GM12873 (cell line): ENCODE measurements at regions not wholly inside any gene's neighbourhood (a gene's known extent, or its start where the extent isn't known, plus 50 kb on each side); places are given as distances from the start of the nearest gene placed in this dataset.

Experiments used
- TF ChIP-seq, protein P1 (sequence below): IDR thresholded peaks from 2 replicates; pipeline ENCODE4 v1.5.1; 2012; ENCODE audit warnings: low read depth, mild to moderate bottlenecking, moderate library complexity, low read length, control low read depth; ENCODE audit not compliant: insufficient read depth; ENCODE audit errors: missing control alignments

DNA sequence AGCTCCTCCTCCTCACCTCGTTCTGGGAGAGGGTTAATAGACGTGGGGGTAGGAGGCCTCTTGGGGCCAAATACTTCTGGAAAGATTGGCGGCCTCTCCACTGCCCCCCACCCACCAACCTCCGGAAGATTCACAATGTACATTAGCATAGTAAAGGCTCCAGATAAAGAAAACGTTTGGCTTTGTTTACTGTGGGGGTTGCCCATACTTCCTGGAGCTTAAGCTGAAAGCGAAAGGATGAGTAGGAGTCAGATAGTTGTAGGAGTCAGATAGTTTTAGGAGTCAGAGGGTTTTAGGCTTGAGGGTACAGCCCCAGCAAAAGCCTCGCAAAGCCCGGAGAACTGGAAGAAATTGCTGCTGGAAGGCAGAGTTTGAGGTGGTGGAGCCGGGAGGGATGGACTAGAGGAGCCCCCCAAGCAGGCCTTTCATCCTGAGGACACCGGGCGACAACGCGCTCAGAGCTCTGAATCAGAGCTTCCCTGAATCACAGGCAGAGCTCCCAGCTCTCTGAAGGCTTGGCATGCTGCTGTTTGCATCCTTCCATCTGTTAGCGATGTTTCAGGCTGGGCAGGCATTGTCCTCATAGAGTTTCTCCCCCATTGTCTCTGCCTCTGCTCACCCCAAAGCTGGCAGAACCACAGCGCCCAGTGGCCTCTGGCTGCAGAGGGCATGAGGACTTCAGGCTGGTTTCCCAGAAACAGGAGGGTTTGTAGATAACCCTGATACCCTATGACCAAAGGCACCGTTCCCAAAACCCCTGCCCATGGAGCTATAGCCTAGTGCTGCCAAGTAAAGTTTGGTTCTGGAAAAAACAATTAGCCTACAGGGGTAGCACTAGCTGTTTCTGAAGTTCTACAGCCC, 280.7 kb downstream of the BCOR start:
- TF ChIP-seq, protein P1, sequence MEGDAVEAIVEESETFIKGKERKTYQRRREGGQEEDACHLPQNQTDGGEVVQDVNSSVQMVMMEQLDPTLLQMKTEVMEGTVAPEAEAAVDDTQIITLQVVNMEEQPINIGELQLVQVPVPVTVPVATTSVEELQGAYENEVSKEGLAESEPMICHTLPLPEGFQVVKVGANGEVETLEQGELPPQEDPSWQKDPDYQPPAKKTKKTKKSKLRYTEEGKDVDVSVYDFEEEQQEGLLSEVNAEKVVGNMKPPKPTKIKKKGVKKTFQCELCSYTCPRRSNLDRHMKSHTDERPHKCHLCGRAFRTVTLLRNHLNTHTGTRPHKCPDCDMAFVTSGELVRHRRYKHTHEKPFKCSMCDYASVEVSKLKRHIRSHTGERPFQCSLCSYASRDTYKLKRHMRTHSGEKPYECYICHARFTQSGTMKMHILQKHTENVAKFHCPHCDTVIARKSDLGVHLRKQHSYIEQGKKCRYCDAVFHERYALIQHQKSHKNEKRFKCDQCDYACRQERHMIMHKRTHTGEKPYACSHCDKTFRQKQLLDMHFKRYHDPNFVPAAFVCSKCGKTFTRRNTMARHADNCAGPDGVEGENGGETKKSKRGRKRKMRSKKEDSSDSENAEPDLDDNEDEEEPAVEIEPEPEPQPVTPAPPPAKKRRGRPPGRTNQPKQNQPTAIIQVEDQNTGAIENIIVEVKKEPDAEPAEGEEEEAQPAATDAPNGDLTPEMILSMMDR: no peak

DNA sequence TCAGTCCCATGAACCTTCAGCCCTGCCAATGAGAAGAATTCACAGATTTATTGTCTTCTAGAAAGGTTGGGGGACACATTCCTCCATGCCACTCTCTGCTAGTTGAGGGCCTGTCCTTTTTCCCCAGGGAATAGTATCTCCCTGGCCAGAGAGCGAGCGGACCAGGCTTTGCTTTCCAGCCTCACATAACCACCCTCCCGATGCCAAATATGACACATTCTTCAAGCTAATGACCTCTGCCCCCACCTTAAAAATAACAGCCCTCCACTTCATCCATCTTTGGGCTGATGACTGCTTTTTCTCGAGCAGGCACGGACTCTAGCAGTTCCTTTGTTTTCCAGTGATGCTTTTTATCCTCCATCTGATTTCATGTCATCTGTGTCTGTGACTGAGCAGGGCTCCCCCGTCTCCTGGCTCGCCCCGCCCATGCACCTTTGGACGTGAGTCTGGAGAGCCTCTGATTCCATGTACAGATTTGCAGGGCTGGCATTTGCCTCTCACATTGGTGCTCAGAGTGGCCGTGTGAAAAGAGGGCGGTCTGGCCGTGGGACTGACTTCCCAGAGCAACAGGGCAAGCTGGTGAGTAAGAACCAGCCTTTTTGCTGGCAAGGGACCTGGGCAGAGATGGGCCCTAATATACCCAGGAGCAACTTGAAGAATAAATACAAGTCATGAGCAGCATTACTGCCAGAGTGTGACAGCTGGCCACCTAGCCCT, 279.8 kb downstream of the BCOR start:
- TF ChIP-seq, protein P1: no peak

DNA sequence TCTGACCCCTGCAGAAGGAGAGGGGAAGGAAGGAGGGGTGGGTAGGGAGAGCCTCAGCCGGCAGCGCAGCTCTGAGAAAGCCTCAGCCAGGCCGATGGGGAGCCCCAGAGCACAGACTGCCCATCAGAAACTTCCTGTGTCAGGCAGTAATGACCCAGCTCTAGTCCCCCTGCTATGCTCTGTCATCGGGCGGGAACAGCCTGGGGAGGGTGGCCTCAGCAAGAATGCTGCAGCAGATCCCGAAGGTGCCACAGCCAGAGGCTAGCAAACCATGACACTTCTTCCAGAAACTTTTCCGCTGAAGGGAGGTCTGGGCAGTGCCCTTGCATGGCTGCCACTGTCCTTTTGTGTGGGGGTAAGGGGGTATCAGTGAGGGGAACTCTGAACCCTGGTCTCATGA, 279.0 kb downstream of the BCOR start:
- TF ChIP-seq, protein P1: no peak

DNA sequence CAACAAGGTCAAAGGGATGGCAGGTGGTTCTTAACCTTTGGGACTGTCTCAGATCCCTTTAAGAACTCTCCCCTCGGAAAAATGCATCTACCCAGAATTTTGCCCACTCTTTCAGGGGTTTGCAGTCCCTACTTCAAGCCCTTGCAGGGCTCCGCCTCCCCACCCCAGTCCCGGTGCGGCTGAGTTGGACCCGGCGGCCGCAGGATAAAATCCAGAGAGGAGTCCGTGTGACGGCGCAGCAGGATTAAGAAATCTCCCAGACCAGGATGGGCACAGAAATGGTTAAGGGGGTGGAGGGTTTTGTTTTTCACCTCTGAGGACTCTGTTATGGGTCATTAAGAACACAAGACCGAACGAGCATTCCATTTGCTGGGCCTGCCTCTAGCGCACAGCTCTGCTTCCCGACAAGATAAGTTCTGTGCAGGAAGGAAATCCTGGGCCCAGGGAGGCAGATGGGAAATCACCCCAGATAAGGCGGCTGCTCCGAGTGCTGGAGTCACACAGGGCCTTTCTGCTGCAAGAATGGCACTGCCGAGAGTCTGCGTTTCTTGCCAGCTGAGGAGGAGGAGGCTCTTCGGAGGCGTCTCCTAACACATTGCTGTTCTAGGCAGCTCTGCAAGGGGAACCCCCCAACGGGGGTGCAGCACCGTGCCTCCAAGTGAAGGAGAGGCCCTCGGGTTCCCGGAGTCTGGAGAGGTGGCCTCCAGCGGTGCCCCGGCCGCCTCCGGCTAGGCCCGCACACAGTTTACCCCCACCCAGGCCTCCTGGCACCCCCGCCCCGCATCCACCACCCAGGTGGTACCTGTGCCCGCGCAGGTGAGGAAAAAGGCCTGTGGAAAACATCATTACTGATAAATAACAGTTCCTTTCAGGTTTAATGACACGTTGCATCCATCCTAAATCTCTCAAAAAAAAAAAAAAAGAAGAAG, 277.6 kb downstream of the BCOR start:
- TF ChIP-seq, protein P1: no peak

DNA sequence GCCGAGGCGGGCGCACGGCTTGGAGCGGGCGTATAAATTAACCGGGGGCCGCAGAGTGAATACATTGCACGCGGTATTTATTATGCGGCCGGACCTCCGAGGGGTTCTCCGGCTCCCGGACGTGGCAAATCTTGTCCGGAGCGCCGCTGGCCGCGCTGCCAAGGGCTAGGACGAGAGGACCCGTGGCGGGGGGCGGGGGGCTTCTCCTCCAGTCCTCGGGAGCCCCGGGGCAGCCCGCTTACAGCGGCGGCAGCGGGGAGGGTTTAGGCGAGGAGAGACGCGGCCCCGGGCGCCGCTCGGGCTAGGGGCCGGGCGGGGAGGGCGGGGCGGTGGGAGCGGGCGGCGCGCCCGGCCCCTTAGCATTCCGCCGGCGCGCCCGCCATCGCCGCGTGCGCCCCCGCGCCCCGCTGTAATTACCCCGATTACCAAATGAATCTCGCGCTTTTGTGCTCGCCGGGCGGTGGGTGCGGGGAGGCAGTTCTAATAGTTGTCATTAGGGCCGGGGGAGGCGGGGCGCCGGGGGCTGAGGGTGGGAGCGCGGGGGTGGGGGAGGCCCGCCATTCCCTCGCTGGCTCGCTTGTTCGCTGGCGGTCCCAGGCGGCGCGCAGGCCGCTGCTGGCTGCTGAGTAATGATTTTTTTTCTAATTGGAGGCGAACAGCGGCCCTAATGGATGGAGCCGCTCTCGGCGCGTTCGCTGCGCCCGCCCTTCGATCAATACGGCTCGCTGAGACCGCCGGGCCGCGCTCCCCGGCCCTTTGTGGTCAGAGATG, 276.6 kb downstream of the BCOR start:
- TF ChIP-seq, protein P1: no peak

DNA sequence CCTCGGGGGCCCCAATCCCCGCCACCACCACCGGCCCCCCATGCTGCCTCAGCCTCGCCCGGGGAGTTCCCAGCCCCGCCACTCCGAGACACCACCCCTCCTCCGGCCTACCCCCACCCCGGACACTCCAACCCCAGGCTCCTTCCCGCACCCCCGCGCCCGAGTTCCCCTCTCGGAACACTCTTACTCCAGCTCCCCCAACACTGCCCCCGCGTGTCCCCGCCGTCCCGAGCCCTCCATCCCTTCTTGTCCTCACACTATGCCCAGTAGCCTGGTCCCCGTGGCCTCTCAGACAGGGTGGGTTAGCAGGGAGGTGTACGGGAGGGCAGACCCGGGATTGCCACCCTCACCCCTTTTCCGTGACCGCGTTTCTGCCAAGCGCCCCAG, 276.1 kb downstream of the BCOR start:
- TF ChIP-seq, protein P1: no peak
